ENCODE measurements at regions not wholly inside any gene's neighbourhood (a gene's known extent, or its start where the extent isn't known, plus 50 kb on each side); places are given as distances from the start of the nearest gene placed in this dataset.

- no peak for DNase-seq
These were observed 199.5 kb upstream of the ZNF536 start for GRCh38 chr19:30172613-30173242.

GRCh38 chr19:30173593-30174356 is 198.4 kb upstream of the ZNF536 start:
- no peak for DNase-seq

- DNase-seq = no peak
These were observed 197.9 kb upstream of the ZNF536 start for GRCh38 chr19:30174357-30174645.

- no peak for DNase-seq
These were observed 197.4 kb upstream of the ZNF536 start for GRCh38 chr19:30174791-30175190.

- DNase-seq = peak in 1 of 2 donors; percentile 0
These were observed 196.2 kb upstream of the ZNF536 start for GRCh38 chr19:30175987-30176386.

- no peak for DNase-seq
These were observed 193.3 kb upstream of the ZNF536 start for GRCh38 chr19:30178721-30179402.

GRCh38 chr19:30180691-30181090 is 191.5 kb upstream of the ZNF536 start:
- no peak for DNase-seq

- no peak for DNase-seq
These were observed 188.2 kb upstream of the ZNF536 start for GRCh38 chr19:30183807-30184490.

DNA sequence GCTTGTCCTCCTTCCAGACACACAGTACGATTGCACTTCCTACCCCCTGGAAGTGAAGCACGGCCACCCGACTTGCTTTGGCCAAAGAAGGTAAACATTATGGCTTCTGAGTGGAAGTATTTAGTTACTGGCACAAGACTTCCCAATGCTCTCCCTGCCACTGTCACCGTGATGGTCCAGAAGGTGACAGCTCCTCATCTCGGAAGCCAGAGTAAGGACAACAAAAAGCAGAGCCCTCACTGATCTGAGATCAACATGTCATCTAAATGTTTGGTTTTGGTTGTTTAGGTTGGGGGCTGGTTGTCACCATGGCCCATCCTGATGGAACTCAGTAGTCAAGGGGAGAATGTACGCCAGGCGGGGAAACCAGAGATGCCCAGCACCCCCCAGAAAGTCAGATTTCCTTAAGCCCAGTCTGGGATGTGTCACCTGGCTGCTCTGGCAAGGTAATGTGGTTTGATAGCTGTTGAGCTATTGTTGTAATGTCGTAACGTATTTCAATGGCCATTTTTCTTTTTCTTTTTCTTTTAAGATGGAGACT is 170.1 kb upstream of the ZNF536 start:
- no peak for DNase-seq

- DNase-seq = no peak
These were observed 167.5 kb upstream of the ZNF536 start for GRCh38 chr19:30204721-30205120.

- no peak for DNase-seq
These were observed 166.0 kb upstream of the ZNF536 start for GRCh38 chr19:30206187-30206586.

- no peak for DNase-seq
These were observed 164.8 kb upstream of the ZNF536 start for GRCh38 chr19:30207357-30207756.

- no peak for DNase-seq
These were observed 163.6 kb upstream of the ZNF536 start for GRCh38 chr19:30208436-30209060.

GRCh38 chr19:30209617-30210600 is 162.3 kb upstream of the ZNF536 start:
- DNase-seq = no peak

GRCh38 chr19:30212574-30212973 is 159.6 kb upstream of the ZNF536 start:
- no peak for DNase-seq

- peak in 1 of 2 donors; percentile 11 for DNase-seq
These were observed 157.5 kb upstream of the ZNF536 start for GRCh38 chr19:30214651-30215051.

GRCh38 chr19:30215248-30215647 is 156.9 kb upstream of the ZNF536 start:
- no peak for DNase-seq

- DNase-seq = no peak
These were observed 155.7 kb upstream of the ZNF536 start for GRCh38 chr19:30216453-30216852.

- DNase-seq = no peak
These were observed 154.7 kb upstream of the ZNF536 start for GRCh38 chr19:30217461-30217860.

DNA sequence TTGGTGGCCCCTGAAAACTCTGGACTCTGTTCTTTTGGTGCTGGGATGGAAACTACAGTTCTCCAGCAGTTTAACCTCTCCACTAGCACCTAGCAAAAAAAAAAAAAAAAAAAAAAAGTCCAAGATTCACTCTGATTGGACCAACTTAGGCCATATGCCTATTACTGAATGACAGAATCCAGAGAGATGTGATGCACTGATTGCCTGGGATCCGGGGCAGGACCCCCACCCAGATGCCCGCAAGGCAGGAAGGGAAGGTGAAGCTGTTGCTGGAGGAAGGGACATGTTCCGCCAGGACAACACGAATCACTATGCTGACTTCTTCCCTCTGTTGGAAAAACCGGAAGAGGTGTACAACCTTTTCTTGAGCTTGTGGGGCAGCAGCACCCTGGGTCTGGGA is 152.5 kb upstream of the ZNF536 start:
- no peak for DNase-seq

GRCh38 chr19:30221176-30221575 is 151.0 kb upstream of the ZNF536 start:
- DNase-seq = no peak

GRCh38 chr19:30222428-30222873 is 149.7 kb upstream of the ZNF536 start:
- no peak for DNase-seq
